Caki2 (cell line): ENCODE measurements at regions not wholly inside any gene's neighbourhood (a gene's known extent, or its start where the extent isn't known, plus 50 kb on each side); places are given as distances from the start of the nearest gene placed in this dataset.

Experiments
- DNase-seq: peaks from one replicate; pipeline ENCODE4 v3.0.0-alpha.2; 2015; ENCODE audit warnings: low read depth
- in situ Hi-C: cut with HindIII; loops from 2 replicates; pipeline ENCODE4 v1.10.0; 2016; ENCODE audit warnings: low sequenced_read_pairs, low pct_unique_long_range_greater_than_20kb, mixed read lengths

DNA sequence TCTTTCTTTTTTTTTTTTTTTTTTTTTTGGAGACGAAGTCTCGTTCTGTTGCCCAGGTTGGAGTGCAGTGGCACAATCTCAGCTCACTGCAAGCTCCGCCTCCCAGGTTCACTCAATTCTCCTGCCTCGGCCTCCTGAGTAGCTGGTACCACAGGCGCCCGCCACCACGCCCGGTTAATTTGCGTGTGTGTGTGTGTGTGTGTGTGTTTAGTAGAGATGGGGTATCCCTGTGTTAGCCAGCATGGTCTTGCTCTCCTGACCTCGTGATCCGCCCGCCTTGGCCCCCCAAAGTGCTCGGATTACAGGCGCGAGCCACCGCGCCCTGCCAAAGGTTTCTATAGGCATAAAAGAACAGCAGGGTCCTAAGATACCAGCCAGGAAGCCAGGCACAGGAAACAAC lies 261.0 kb upstream of the CCDC54 start:
- no peak for DNase-seq
- in situ Hi-C loops, result no loop called here

DNA sequence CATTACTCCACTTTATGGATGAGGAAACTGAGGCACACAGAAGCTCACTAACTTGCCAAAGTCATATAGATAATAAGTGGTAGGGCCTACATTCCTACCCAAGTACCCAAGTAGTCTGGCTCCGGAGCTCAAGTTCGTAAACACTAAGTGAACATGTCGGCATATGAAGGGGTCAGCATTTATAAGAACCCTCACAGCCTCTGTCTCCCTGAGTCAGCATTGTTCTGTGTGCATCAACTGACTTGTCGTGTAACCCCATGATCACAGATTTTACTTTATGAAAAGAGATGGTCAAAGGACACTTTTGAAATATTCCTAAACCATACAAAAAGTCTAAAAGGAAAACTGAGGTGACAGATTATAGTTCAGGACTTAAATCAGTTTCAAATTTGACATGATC lies 260.1 kb upstream of the CCDC54 start:
- in situ Hi-C loops, result no loop called here

GRCh38 chr3:107117922-107118536 lies 259.2 kb upstream of the CCDC54 start:
- DNase-seq, result peak; percentile 8
- in situ Hi-C loops, result no loop called here

More for the DNA sequence above, 260.1 kb upstream of the CCDC54 start:
- DNase-seq, result no peak

GRCh38 chr3:107124885-107125284 lies 252.4 kb upstream of the CCDC54 start:
- in situ Hi-C loops, result no loop called here

GRCh38 chr3:107128946-107129345 lies 248.3 kb upstream of the CCDC54 start:
- DNase-seq, result no peak
- in situ Hi-C loops, result no loop called here

More at GRCh38 chr3:107124885-107125284, 252.4 kb upstream of the CCDC54 start:
- no peak for DNase-seq

DNA sequence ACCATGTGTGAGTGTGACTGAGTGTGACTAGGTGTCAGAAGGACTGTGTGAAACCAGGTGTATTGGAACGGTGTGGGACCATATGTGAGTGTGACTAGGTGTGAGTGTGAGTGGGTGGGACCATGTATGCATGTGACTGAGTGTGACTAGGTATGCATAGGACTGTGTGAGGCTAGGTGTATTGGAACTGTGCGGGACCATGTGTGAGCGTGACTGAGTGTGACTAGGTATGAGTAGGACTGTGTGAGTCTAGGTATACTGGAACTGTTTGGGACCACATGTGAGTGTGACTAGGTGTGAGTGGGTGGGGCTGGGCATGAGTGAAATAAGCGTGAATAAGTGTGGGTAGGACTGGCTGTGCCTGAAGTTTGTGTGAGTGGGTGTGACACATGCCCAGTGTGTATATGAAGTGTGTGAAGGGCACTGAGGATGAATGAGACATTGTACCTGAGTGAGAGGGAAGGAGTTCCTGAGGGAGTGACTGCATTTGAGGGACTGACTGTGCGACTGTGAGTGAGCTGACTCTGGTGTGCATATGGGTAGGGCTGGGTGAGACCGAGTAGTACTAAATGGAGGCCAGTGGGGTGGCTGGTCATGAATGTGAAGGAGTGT lies 247.0 kb upstream of the CCDC54 start:
- DNase-seq, result no peak
- in situ Hi-C loops, result no loop called here

DNA sequence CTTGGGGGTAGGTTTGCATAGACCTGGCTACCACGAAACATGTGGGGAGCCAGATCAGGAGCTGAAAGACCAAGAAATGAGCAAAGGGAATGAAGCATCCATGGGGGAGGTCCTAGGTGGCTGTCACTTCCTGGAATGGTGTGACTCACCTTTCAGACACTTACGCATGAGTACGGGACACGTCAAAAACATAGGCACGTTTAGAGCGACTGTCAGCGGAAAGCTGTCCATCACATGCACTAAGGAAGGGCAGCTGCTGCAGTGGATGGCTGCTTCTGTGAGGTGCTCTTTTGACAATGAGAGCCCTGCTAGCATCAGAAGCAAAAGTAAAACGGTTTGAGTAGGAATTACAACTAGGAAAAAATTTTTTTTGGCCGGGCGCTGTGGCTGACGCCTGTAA lies 244.6 kb upstream of the CCDC54 start:
- in situ Hi-C loops, result no loop called here
- DNase-seq, result no peak

DNA sequence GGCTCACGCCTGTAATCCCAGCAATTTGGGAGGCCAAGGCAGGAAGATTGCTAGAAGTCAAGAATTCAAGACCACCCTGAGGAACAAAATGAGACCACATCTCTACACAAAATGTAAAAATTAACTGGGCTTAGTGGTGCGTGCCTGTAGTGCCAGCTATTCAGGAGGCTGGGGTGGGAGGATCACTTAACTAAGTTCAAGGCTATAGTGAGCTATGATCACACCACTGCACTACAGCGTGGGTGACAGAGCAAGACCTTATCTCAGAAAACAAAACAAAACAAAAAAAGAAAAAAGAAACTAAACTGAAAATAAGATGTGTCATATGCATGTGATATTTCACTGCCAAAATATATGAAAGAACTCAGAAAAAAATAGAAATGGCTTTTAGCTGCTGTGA lies 243.3 kb upstream of the CCDC54 start:
- no peak for DNase-seq
- in situ Hi-C loops, result no loop called here

DNA sequence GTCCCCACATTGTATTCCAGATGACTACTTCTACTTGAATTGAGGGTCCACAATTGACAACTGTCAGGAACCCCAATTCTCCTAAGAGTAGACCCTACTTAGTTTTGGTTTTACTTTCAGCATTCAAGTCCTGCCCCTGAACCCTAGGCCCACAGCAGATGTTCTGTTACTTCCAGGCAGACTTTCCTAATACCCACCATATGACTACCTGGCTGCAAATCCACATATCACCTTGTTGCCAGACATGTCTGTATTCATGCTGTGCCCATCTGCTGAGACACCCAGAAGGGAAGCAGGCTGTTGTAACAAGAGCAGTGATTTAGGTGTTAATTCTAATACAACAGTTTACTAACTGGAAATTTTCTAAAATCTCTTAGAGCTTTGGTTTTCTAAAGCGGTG lies 235.1 kb upstream of the CCDC54 start:
- in situ Hi-C loops, result no loop called here
- DNase-seq, result no peak

GRCh38 chr3:107142786-107143575 lies 234.3 kb upstream of the CCDC54 start:
- in situ Hi-C loops, result no loop called here
- DNase-seq, result no peak

DNA sequence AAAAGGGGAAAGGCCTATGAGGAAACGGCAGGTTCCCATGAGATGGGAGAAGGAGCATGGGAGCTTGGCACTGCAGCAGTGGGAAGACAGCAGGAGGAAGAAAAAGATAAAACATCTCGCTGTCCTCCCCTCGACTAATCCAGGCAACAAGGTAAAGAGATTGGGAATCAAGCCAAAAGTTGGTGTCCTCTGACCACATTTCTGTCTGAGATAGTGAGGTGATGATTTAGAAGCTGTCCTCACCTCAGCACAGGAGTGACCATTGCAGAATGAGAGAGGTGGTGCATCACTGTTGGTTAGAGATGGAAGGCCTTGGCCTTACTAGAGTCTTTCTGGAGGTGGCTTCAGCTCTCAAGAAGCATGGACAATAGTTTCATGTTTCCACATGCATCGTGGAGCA lies 226.6 kb upstream of the CCDC54 start:
- in situ Hi-C loops, result no loop called here
- no peak for DNase-seq

- in situ Hi-C loops, result no loop called here
- no peak for DNase-seq
Measured at GRCh38 chr3:107153981-107154380, 223.3 kb upstream of the CCDC54 start.

GRCh38 chr3:107172411-107172810 lies 204.8 kb upstream of the CCDC54 start:
- in situ Hi-C loops, result no loop called here
- DNase-seq, result no peak

GRCh38 chr3:107184375-107184774 lies 192.9 kb upstream of the CCDC54 start:
- in situ Hi-C loops, result no loop called here
- DNase-seq, result no peak

- in situ Hi-C loops, result no loop called here
- DNase-seq, result no peak
Measured at GRCh38 chr3:107188262-107188661, 189.0 kb upstream of the CCDC54 start.

DNA sequence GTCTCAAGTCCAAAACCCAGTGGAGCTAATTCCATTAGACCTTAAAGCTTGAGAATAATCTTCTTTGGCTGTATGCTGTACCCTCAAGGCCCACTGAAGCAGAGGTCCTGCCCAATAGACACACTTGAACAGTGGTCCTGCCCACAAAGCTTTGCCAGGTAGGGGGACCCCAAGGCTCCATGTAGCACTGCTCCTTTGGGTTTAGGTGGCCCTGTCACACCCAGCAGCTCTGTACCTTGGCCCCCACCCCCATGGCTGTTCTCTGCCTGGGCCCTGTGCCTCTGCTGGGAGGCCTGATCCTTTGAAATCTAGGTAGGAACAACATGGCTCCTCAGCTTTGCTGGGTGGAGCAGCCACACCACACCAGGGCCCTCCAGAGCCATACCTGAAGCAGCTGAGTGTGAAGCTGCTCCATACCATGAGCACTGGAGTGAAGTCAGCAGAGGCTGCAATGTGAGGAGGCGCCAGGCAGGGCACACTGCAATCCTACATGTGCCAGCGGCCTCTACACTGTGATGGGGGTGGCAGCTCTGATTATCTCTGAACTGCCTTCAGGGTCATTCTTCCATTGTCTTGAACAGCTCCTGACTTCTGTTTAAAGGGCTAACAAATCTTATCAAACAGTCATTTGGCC lies 188.0 kb upstream of the CCDC54 start:
- DNase-seq, result no peak
- in situ Hi-C loops, result no loop called here

DNA sequence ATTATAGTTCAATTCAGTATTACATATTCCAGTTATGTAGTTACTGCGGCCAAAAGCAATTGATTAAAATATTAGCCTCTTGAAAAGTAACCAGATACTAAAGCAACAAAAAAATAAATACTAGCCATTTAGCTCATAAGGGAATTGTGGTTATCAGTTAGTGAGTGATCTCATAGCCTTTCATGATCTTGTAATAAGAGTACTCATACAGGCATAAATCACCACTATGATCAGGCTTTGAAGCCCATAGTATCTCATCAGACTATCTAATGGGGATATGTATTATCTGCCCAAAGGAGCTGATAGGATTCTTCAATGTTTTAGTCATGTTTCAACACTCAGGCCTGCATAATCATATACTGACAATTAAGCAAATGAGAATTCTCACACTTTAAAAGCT lies 184.1 kb upstream of the CCDC54 start:
- DNase-seq, result no peak
- in situ Hi-C loops, result no loop called here

GRCh38 chr3:107198581-107199181 lies 178.6 kb upstream of the CCDC54 start:
- no peak for DNase-seq
- in situ Hi-C loops, result no loop called here

DNA sequence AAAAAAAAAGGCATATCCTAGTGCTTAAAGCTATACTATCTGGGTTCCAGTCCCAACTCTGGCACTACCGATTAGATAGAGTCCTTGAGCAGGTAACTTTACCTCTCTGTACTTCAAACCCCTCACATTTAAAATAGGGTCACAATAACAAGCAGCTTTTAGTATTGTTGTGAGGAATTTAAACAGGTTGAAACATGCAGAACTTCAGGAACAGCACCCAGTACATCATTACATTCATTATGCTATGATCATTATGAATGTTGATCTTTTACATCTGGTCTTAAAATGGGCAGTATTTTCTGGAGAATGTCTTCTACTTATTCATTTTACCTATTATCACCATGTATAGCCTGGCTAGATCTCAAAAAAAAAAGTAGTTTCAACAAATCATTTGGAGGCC lies 176.1 kb upstream of the CCDC54 start:
- in situ Hi-C loops, result no loop called here
- no peak for DNase-seq
